ENCODE measurements at regions not wholly inside any gene's neighbourhood (a gene's known extent, or its start where the extent isn't known, plus 50 kb on each side); places are given as distances from the start of the nearest gene placed in this dataset.

GRCh38 chr1:63261736-63262458 lies 60.5 kb upstream of the FOXD3 start:
- TF ChIP-seq CTCF (IDR thresholded peaks at IDR 0.05; ENCODE audit: insufficient read depth, low read depth, low read length, missing control alignments), result no peak
- H3K4me3 ChIP-seq (ENCODE audit: low read depth, low read length), result no peak overlapping the region
- no peak for DNase-seq (ENCODE audit: low read depth)

- DNase-seq (ENCODE audit: low read depth), result no peak
- TF ChIP-seq CTCF (IDR thresholded peaks at IDR 0.05; ENCODE audit: insufficient read depth, low read depth, low read length, missing control alignments), result no peak
- no peak overlapping the region for H3K4me3 ChIP-seq (ENCODE audit: low read depth, low read length)
These were observed 60.0 kb upstream of the FOXD3 start for GRCh38 chr1:63262459-63262770.

GRCh38 chr1:63264161-63264560 lies 58.2 kb upstream of the FOXD3 start:
- TF ChIP-seq CTCF (IDR thresholded peaks at IDR 0.05; ENCODE audit: insufficient read depth, low read depth, low read length, missing control alignments), result no peak
- DNase-seq (ENCODE audit: low read depth), result no peak

GRCh38 chr1:63266857-63267256 lies 55.5 kb upstream of the FOXD3 start:
- DNase-seq (ENCODE audit: low read depth), result no peak
- no peak for TF ChIP-seq CTCF (IDR thresholded peaks at IDR 0.05; ENCODE audit: insufficient read depth, low read depth, low read length, missing control alignments)
- H3K4me3 ChIP-seq (ENCODE audit: low read depth, low read length), result no peak overlapping the region

More at GRCh38 chr1:63264161-63264560, 58.2 kb upstream of the FOXD3 start:
- no peak overlapping the region for H3K4me3 ChIP-seq (ENCODE audit: low read depth, low read length)

GRCh38 chr1:63268876-63269275 lies 53.5 kb upstream of the FOXD3 start:
- DNase-seq (ENCODE audit: low read depth), result no peak
- no peak overlapping the region for H3K4me3 ChIP-seq (ENCODE audit: low read depth, low read length)
- no peak for TF ChIP-seq CTCF (IDR thresholded peaks at IDR 0.05; ENCODE audit: insufficient read depth, low read depth, low read length, missing control alignments)

GRCh38 chr1:63269571-63269970 lies 52.8 kb upstream of the FOXD3 start:
- no peak for DNase-seq (ENCODE audit: low read depth)
- no peak for TF ChIP-seq CTCF (IDR thresholded peaks at IDR 0.05; ENCODE audit: insufficient read depth, low read depth, low read length, missing control alignments)

More at GRCh38 chr1:63269571-63269970, 52.8 kb upstream of the FOXD3 start:
- H3K4me3 ChIP-seq (ENCODE audit: low read depth, low read length), result no peak overlapping the region

Measured in GM12865 (cell line).